Nephron progenitor cell (in vitro differentiated cells): ENCODE measurements at regions not wholly inside any gene's neighbourhood (a gene's known extent, or its start where the extent isn't known, plus 50 kb on each side); places are given as distances from the start of the nearest gene placed in this dataset.

Experiments used
- DNase-seq: peaks from one replicate; pipeline ENCODE4 v3.0.0; 2021
- H3K27ac Mint-ChIP-seq: 2 replicates; pipeline ENCODE4 v1.8.0; 2021; ENCODE audit warnings: mild to moderate bottlenecking, moderate library complexity, mixed read lengths
- H3K27me3 Mint-ChIP-seq: 2 replicates; pipeline ENCODE4 v1.8.0; 2021; ENCODE audit warnings: mild to moderate bottlenecking, low read depth, mixed read lengths; ENCODE audit not compliant: poor library complexity
- H3K36me3 Mint-ChIP-seq: 2 replicates; pipeline ENCODE4 v1.8.0; 2021; ENCODE audit warnings: low read depth, mixed read lengths
- H3K4me1 Mint-ChIP-seq: 2 replicates; pipeline ENCODE4 v1.8.0; 2021; ENCODE audit warnings: mixed read lengths
- H3K4me3 Mint-ChIP-seq: 2 replicates; pipeline ENCODE4 v1.8.0; 2021; ENCODE audit warnings: mild to moderate bottlenecking, moderate library complexity, mixed read lengths
- H3K9me3 Mint-ChIP-seq: 2 replicates; pipeline ENCODE4 v1.8.0; 2021; ENCODE audit warnings: mild to moderate bottlenecking, moderate library complexity, mixed read lengths
- TF ChIP-seq, protein P1 (sequence below): fragments of 200-600 bp; sonication (generic); IDR thresholded peaks from 2 replicates; pipeline ENCODE4 v1.5.0; 2021; ENCODE audit warnings: antibody characterized with exemption

DNA sequence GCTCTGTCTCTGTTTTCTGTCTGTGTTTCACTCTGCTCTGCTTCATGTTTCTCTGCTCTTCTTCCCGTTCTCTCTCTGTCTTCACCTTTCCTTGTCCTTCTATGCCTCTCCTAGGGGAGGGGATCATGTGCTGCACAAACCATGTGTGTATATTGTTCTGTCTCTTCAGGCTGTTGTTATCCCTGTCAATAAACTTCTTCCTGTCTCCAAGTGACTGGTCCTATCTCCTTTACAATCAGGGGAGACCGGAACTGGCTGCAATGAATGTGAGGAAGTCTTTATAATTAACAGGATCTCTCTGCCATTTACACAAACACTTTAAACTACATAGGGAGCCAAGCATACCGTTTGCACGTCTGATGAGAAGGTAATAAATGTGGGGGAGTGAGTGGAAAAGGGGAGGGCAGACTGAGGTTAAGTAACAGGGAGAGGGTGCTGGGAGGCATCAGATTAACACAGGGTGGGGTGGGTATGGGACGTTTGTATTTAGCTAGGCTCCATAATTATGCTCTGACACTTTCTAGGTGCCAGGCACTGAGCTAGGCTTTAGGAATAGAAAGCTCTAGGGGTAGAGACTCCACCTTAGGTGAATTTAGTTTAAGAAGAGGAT lies 626.1 kb downstream of the DHX35 start:
- Mint-ChIP-seq H3K27ac (peak overlapping the region; percentile 52), H3K4me3 (no peak overlapping the region), H3K27me3 (no peaks in the 10 kb centered on the region)

DNA sequence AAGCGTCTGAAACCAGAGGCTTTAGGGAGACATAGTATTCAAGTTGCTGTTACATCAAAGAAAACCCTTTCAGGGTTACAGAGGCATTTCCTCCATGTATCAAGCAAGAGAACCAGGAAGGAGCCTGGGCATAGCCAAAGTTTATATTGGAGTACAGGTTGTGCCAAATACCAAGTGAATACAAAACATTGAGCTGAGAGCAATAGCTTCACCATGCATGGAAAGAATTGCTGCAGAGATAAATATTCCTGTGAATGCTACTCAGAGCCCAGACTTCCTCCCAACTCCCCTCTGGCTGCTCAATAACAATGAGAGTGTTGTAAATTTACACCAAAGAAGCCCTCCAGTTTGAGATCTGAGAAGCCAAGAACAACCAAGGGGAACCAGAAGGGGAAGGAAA lies 618.9 kb downstream of the DHX35 start:
- Mint-ChIP-seq H3K4me1 (peaks cover 16% of the 10 kb centered on the region), H3K36me3 (no peaks in the 10 kb centered on the region), H3K27me3 (no peaks in the 10 kb centered on the region)

More for the DNA sequence above, 626.1 kb downstream of the DHX35 start:
- DNase-seq = no peak
- peaks cover 8% of the 10 kb centered on the region for H3K36me3 Mint-ChIP-seq
- peaks cover 24% of the 10 kb centered on the region for H3K4me1 Mint-ChIP-seq
- TF ChIP-seq, protein P1, sequence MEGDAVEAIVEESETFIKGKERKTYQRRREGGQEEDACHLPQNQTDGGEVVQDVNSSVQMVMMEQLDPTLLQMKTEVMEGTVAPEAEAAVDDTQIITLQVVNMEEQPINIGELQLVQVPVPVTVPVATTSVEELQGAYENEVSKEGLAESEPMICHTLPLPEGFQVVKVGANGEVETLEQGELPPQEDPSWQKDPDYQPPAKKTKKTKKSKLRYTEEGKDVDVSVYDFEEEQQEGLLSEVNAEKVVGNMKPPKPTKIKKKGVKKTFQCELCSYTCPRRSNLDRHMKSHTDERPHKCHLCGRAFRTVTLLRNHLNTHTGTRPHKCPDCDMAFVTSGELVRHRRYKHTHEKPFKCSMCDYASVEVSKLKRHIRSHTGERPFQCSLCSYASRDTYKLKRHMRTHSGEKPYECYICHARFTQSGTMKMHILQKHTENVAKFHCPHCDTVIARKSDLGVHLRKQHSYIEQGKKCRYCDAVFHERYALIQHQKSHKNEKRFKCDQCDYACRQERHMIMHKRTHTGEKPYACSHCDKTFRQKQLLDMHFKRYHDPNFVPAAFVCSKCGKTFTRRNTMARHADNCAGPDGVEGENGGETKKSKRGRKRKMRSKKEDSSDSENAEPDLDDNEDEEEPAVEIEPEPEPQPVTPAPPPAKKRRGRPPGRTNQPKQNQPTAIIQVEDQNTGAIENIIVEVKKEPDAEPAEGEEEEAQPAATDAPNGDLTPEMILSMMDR = no peak
- H3K9me3 Mint-ChIP-seq = peaks cover 26% of the 10 kb centered on the region

DNA sequence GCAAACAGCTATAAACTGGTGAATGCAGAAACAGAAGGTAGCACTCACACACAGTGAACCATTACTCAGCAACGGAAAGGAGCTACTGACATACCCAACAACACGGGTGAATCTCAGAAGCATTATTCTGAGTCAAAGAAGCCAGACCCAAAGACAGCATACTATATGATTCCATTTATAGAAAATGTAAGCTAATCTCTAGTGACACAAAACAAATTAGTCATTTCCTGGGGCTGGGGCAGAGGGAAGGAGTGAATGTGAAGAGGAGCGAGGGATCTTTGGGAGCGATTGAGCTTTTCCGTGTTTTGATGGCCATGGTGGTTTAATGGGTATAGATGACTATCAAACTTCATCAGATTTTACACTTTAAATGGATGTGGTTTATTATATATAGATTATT lies 614.6 kb downstream of the DHX35 start:
- TF ChIP-seq, protein P1 = no peak
- H3K4me1 Mint-ChIP-seq = peaks cover 16% of the 10 kb centered on the region
- no peak overlapping the region for H3K4me3 Mint-ChIP-seq
- no peak overlapping the region for H3K27ac Mint-ChIP-seq
- DNase-seq = no peak
- H3K9me3 Mint-ChIP-seq = peaks cover 8% of the 10 kb centered on the region
- H3K27me3 Mint-ChIP-seq = peaks cover 4% of the 10 kb centered on the region
- H3K36me3 Mint-ChIP-seq = no peaks in the 10 kb centered on the region

More for the DNA sequence above, 618.9 kb downstream of the DHX35 start:
- TF ChIP-seq, protein P1 = no peak
- DNase-seq = no peak
- H3K27ac Mint-ChIP-seq = peak overlapping the region; percentile 33
- no peak overlapping the region for H3K4me3 Mint-ChIP-seq
- peaks cover 24% of the 10 kb centered on the region for H3K9me3 Mint-ChIP-seq

DNA sequence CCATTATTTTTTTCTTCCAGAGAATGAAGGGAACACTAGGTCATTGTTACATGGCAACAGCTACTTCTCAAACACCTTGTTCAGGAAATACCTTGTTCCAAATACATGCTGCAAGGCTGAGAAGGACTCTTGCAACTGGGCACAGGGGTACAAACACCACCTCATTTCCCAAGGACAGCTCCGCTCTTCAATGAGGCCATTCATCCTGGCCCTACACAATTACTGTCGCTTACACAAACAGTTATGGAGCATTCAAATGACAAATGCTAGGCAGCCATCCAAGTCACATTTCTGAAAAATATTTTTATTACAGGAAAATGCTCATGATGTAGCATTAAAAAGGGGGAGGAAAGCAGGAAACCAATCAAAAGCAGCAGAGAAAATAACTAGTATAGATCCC lies 611.9 kb downstream of the DHX35 start:
- no peak overlapping the region for H3K27ac Mint-ChIP-seq
- H3K9me3 Mint-ChIP-seq = peaks cover 8% of the 10 kb centered on the region

DNA sequence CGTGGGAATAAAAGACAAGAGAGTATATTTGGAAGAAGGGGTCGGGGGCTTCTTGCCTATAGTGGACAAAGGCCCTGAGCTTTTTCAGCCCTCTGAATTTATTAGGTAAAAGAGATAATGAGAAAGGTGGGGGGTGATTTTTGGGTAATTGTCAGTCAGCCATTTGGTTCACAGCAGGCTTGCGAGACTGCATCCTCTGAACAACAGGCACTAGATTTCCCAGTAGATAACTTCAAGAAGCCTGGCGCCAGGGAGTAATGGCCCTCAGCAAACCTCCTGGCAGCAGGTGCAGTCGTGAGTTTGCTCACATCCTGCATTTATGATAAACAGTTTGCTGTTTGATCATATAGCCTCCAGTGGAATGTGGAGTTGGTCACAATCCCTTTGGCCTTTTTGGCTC lies 609.0 kb downstream of the DHX35 start:
- Mint-ChIP-seq H3K4me3 (no peak overlapping the region), H3K4me1 (peaks cover 4% of the 10 kb centered on the region), H3K27ac (no peak overlapping the region), H3K27me3 (peaks cover 11% of the 10 kb centered on the region), H3K9me3 (peaks cover 8% of the 10 kb centered on the region), H3K36me3 (no peaks in the 10 kb centered on the region)
- TF ChIP-seq, protein P1 = no peak
- DNase-seq = no peak

More for the DNA sequence above, 611.9 kb downstream of the DHX35 start:
- H3K27me3 Mint-ChIP-seq = peaks cover 11% of the 10 kb centered on the region
- no peak for DNase-seq
- H3K4me1 Mint-ChIP-seq = no peaks in the 10 kb centered on the region
- H3K4me3 Mint-ChIP-seq = no peak overlapping the region
- TF ChIP-seq, protein P1 = no peak
- H3K36me3 Mint-ChIP-seq = no peaks in the 10 kb centered on the region

DNA sequence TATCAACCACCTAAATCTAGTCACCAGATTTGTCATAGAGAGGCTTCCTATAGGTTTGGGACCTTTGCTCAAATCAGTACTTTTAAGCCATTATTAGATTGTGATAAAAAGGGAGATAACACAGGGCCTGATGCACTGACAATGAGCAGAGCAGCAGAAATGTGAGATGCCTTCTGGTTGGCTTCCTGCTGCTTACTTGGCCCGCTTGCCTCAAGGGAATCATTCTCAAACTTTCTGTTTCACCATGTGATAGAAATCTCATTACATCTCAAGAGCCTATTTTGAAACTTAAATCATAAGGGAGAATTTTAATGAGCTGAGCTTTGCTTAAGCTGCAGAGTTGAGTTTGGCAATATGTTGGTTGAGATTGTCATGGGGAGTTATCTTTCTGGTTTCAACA lies 606.0 kb downstream of the DHX35 start:
- DNase-seq = no peak
- H3K4me1 Mint-ChIP-seq = peaks cover 9% of the 10 kb centered on the region
- TF ChIP-seq, protein P1 = no peak
- no peak overlapping the region for H3K4me3 Mint-ChIP-seq
- H3K27ac Mint-ChIP-seq = no peak overlapping the region
- peaks cover 6% of the 10 kb centered on the region for H3K27me3 Mint-ChIP-seq
- no peaks in the 10 kb centered on the region for H3K36me3 Mint-ChIP-seq
- no peaks in the 10 kb centered on the region for H3K9me3 Mint-ChIP-seq
